ENCODE measurements at regions not wholly inside any gene's neighbourhood (a gene's known extent, or its start where the extent isn't known, plus 50 kb on each side); places are given as distances from the start of the nearest gene placed in this dataset.
A peak's percentile ranks its signal among the peaks of the same experiment; 100 is the strongest.

GRCh38 chr22:27566602-27567001, 235.0 kb downstream of the MN1 start:
- no peak for TF ChIP-seq CTCF (IDR thresholded peaks at IDR 0.05; ENCODE audit: unreplicated experiment)
- Mint-ChIP-seq H3K4me1 (ENCODE audit: low read depth) (no peaks in the 10 kb centered on the region), H3K27ac (no peak overlapping the region), H3K27me3 (peaks cover 54% of the 10 kb centered on the region), H3K36me3 (ENCODE audit: insufficient read depth) (no peaks in the 10 kb centered on the region), H3K9me3 (ENCODE audit: low read depth) (no peaks in the 10 kb centered on the region), H3K4me3 (ENCODE audit: low read depth) (no peak overlapping the region)
- no peak for DNase-seq (ENCODE audit: low spot score, unreplicated experiment)

- TF ChIP-seq CTCF (IDR thresholded peaks at IDR 0.05; ENCODE audit: unreplicated experiment), result no peak
- Mint-ChIP-seq H3K27ac (no peak overlapping the region), H3K4me3 (ENCODE audit: low read depth) (no peak overlapping the region), H3K9me3 (ENCODE audit: low read depth) (no peaks in the 10 kb centered on the region), H3K4me1 (ENCODE audit: low read depth) (peaks cover 2% of the 10 kb centered on the region), H3K36me3 (ENCODE audit: insufficient read depth) (no peaks in the 10 kb centered on the region), H3K27me3 (peaks cover 55% of the 10 kb centered on the region)
- no peak for DNase-seq (ENCODE audit: low spot score, unreplicated experiment)
Measured at GRCh38 chr22:27568265-27568664, 233.3 kb downstream of the MN1 start.

GRCh38 chr22:27571463-27572277, 229.9 kb downstream of the MN1 start:
- Mint-ChIP-seq H3K27ac (peak overlapping the region; percentile 62), H3K4me1 (ENCODE audit: low read depth) (peaks cover 3% of the 10 kb centered on the region), H3K27me3 (peaks cover 49% of the 10 kb centered on the region), H3K4me3 (ENCODE audit: low read depth) (no peak overlapping the region), H3K36me3 (ENCODE audit: insufficient read depth) (no peaks in the 10 kb centered on the region), H3K9me3 (ENCODE audit: low read depth) (no peaks in the 10 kb centered on the region)
- TF ChIP-seq CTCF (IDR thresholded peaks at IDR 0.05; ENCODE audit: unreplicated experiment), result no peak
- no peak for DNase-seq (ENCODE audit: low spot score, unreplicated experiment)

- no peak for TF ChIP-seq CTCF (IDR thresholded peaks at IDR 0.05; ENCODE audit: unreplicated experiment)
- no peak overlapping the region for H3K27ac Mint-ChIP-seq
- H3K36me3 Mint-ChIP-seq (ENCODE audit: insufficient read depth), result no peaks in the 10 kb centered on the region
- no peak for DNase-seq (ENCODE audit: low spot score, unreplicated experiment)
- no peaks in the 10 kb centered on the region for H3K9me3 Mint-ChIP-seq (ENCODE audit: low read depth)
- no peak overlapping the region for H3K4me3 Mint-ChIP-seq (ENCODE audit: low read depth)
- H3K4me1 Mint-ChIP-seq (ENCODE audit: low read depth), result peaks cover 3% of the 10 kb centered on the region
- H3K27me3 Mint-ChIP-seq, result peaks cover 44% of the 10 kb centered on the region
Measured at GRCh38 chr22:27572278-27572666, 229.3 kb downstream of the MN1 start.

- no peak for DNase-seq (ENCODE audit: low spot score, unreplicated experiment)
- Mint-ChIP-seq H3K9me3 (ENCODE audit: low read depth) (no peaks in the 10 kb centered on the region), H3K27ac (no peak overlapping the region), H3K4me3 (ENCODE audit: low read depth) (no peak overlapping the region), H3K4me1 (ENCODE audit: low read depth) (peaks cover 3% of the 10 kb centered on the region), H3K27me3 (peaks cover 42% of the 10 kb centered on the region), H3K36me3 (ENCODE audit: insufficient read depth) (no peaks in the 10 kb centered on the region)
- no peak for TF ChIP-seq CTCF (IDR thresholded peaks at IDR 0.05; ENCODE audit: unreplicated experiment)
Measured at GRCh38 chr22:27573280-27574001, 228.1 kb downstream of the MN1 start.

Data from progenitor cell of endocrine pancreas (in vitro differentiated cells).